H1 (cell line): ENCODE measurements at regions not wholly inside any gene's neighbourhood (a gene's known extent, or its start where the extent isn't known, plus 50 kb on each side); places are given as distances from the start of the nearest gene placed in this dataset.

Source experiments
- CTCF ChIA-PET: fragments of 300-600 bp; sonication (Branson Sonifier 250); formaldehyde crosslinking; loops from one replicate; lab custom pipeline; 2021; ENCODE audit not compliant: partially characterized antibody; lab: Charles Lee
- POLR2A ChIA-PET: fragments of 300-600 bp; sonication (Branson Sonifier 250); formaldehyde crosslinking; loops from one replicate; lab custom pipeline; 2021; ENCODE audit warnings: inconsistent platforms; ENCODE audit not compliant: partially characterized antibody; lab: Charles Lee
- DNase-seq, 2 experiments: peaks; one replicate each; pipeline versions ENCODE4 v3.0.0 to v3.0.0-alpha.2; 2010 to 2022; ENCODE audit warnings: low spot score in 2 of 2, low read depth in 1 of 2, mixed read lengths in 1 of 2
- FAIRE-seq: peaks from 2 replicates; lab custom pipeline; 2011; peaks lifted over from hg19 to GRCh38; lab: Jason Lieb, UNC
- H2AFZ ChIP-seq: 2 replicates; pipeline ENCODE4 v1.8.1; 2012; ENCODE audit warnings: low read length, inconsistent platforms
- H2AK5ac ChIP-seq: 2 replicates; pipeline ENCODE4 v1.6.1; 2013; ENCODE audit warnings: low read depth, low read length
- H2BK120ac ChIP-seq: replicated peaks from 2 replicates; pipeline ENCODE3; 2013; ENCODE audit warnings: low read depth, low read length, inconsistent platforms
- H2BK12ac ChIP-seq: 2 replicates; pipeline ENCODE4 v1.6.1; 2013; ENCODE audit warnings: low read depth, low read length
- H2BK15ac ChIP-seq: 2 replicates; pipeline ENCODE4 v1.6.1; 2013; ENCODE audit warnings: low read length
- H2BK20ac ChIP-seq: 2 replicates; pipeline ENCODE4 v1.6.1; 2013; ENCODE audit warnings: low read length
- H2BK5ac ChIP-seq: 2 replicates; pipeline ENCODE4 v1.6.1; 2013; ENCODE audit warnings: low read depth, low read length
- H3K14ac ChIP-seq: 2 replicates; pipeline ENCODE4 v1.6.1; 2013; ENCODE audit warnings: inconsistent platforms; ENCODE audit not compliant: insufficient read length
- H3K18ac ChIP-seq: 2 replicates; pipeline ENCODE4 v1.6.1; 2013; ENCODE audit warnings: low read length; ENCODE audit errors: extremely low read depth
- H3K23ac ChIP-seq: 2 replicates; pipeline ENCODE4 v1.6.1; 2013; ENCODE audit warnings: inconsistent platforms; ENCODE audit not compliant: insufficient read length
- H3K23me2 ChIP-seq: 2 replicates; pipeline ENCODE4 v1.6.1; 2013; ENCODE audit warnings: low read depth, low read length
- H3K27ac ChIP-seq: 2 replicates; pipeline ENCODE4 v1.6.1; 2011; ENCODE audit warnings: low read depth, low read length, inconsistent platforms
- H3K27me3 ChIP-seq, 4 experiments: replicated peaks in 1 of 4; 1 replicate in 1 of 4; 2 replicates in 3 of 4; pipeline versions ENCODE4 v1.6.1 to v1.8.1; 2011 to 2013; ENCODE audit warnings: low read length in 3 of 4, mild to moderate bottlenecking in 3 of 4, inconsistent platforms in 2 of 4, mixed read lengths in 2 of 4, moderate library complexity in 1 of 4; ENCODE audit not compliant: control insufficient read depth in 3 of 4, insufficient read depth in 3 of 4; ENCODE audit errors: extremely low read depth in 1 of 4
- H3K36me3 ChIP-seq, 4 experiments: 2 replicates each; pipeline versions ENCODE4 v1.6.1 to v1.8.1; 2011 to 2013; ENCODE audit warnings: mild to moderate bottlenecking in 4 of 4, low read length in 3 of 4, moderate library complexity in 2 of 4, control low read depth in 1 of 4, inconsistent platforms in 1 of 4; ENCODE audit not compliant: insufficient read depth in 4 of 4, control insufficient read depth in 2 of 4
- H3K4ac ChIP-seq: replicated peaks from 2 replicates; pipeline ENCODE3; 2013; ENCODE audit warnings: low read length, low read depth, mixed read lengths, inconsistent platforms; ENCODE audit not compliant: insufficient read length
- H3K4me1 ChIP-seq, 4 experiments: replicated peaks in 1 of 4; 1 replicate in 1 of 4; 2 replicates in 3 of 4; pipeline versions ENCODE4 v1.6.1 to v1.8.1; 2011 to 2013; ENCODE audit warnings: low read length in 3 of 4, inconsistent platforms in 2 of 4, mixed read lengths in 1 of 4; ENCODE audit not compliant: insufficient read depth in 4 of 4, control insufficient read depth in 3 of 4
- H3K4me2 ChIP-seq, 2 experiments: 2 replicates each; pipeline versions ENCODE4 v1.6.1 to v1.8.1; 2011 to 2013; ENCODE audit warnings: low read depth in 2 of 2, low read length in 2 of 2, control low read depth in 1 of 2, inconsistent platforms in 1 of 2, mild to moderate bottlenecking in 1 of 2; ENCODE audit not compliant: insufficient read depth in 1 of 2
- H3K4me3 ChIP-seq, 4 experiments: fragments of 200-600, 300-600 bp in 1 of 4; sonication (generic), shearing (Covaris generic), sonication (Bioruptor Twin) in 1 of 4; 2 replicates each; pipeline versions ENCODE4 v1.5.1 to v1.8.1; 2011 to 2016; ENCODE audit warnings: low read length in 4 of 4, low read depth in 3 of 4, control low read depth in 2 of 4, inconsistent platforms in 2 of 4, mild to moderate bottlenecking in 2 of 4, mixed read lengths in 1 of 4, moderate library complexity in 1 of 4; ENCODE audit not compliant: insufficient read depth in 2 of 4; ENCODE audit errors: extremely low read depth in 1 of 4
- H3K56ac ChIP-seq: replicated peaks from 2 replicates; pipeline ENCODE3; 2013; ENCODE audit warnings: low read depth, mild to moderate bottlenecking, mixed read lengths, low read length, inconsistent platforms; ENCODE audit not compliant: insufficient read length
- H3K79me1 ChIP-seq: 2 replicates; pipeline ENCODE4 v1.6.1; 2013; ENCODE audit warnings: low read depth, low read length, control low read depth
- H3K79me2 ChIP-seq, 2 experiments: 2 replicates each; pipeline versions ENCODE4 v1.6.1 to v1.8.1; 2012 to 2013; ENCODE audit warnings: low read length in 2 of 2, mild to moderate bottlenecking in 2 of 2, inconsistent platforms in 1 of 2; ENCODE audit not compliant: insufficient read depth in 2 of 2, control insufficient read depth in 1 of 2
- H3K9ac ChIP-seq, 4 experiments: replicated peaks in 1 of 4; 1 replicate in 1 of 4; 2 replicates in 3 of 4; pipeline versions ENCODE4 v1.6.1 to v1.8.1; 2011 to 2013; ENCODE audit warnings: low read depth in 3 of 4, low read length in 3 of 4, control low read depth in 2 of 4, mild to moderate bottlenecking in 2 of 4, moderate library complexity in 2 of 4, inconsistent platforms in 1 of 4; ENCODE audit errors: extremely low read depth in 1 of 4
- H3K9me3 ChIP-seq, 2 experiments: 2 replicates each; pipeline versions ENCODE4 v1.6.1 to v1.8.1; 2012 to 2013; ENCODE audit warnings: mild to moderate bottlenecking in 2 of 2, moderate library complexity in 2 of 2, control low read depth in 1 of 2, inconsistent platforms in 1 of 2, low read depth in 1 of 2, low read length in 1 of 2, mixed read lengths in 1 of 2; ENCODE audit not compliant: insufficient read depth in 2 of 2
- H4K20me1 ChIP-seq, 2 experiments: replicated peaks in 1 of 2; 2 replicates each; pipeline versions ENCODE3 to v1.8.1; 2011 to 2013; ENCODE audit warnings: inconsistent platforms in 2 of 2, low read length in 2 of 2, mild to moderate bottlenecking in 1 of 2; ENCODE audit not compliant: insufficient read depth in 2 of 2, control insufficient read depth in 1 of 2
- H4K5ac ChIP-seq: 2 replicates; pipeline ENCODE4 v1.6.1; 2013; ENCODE audit warnings: low read length, low read depth, mixed read lengths, inconsistent platforms; ENCODE audit not compliant: insufficient read length
- H4K8ac ChIP-seq: 2 replicates; pipeline ENCODE4 v1.8.0; 2013; ENCODE audit warnings: mild to moderate bottlenecking, moderate library complexity, low read length, inconsistent platforms; ENCODE audit not compliant: insufficient read depth; ENCODE audit errors: extremely low read depth
- H4K91ac ChIP-seq: replicated peaks from 2 replicates; pipeline ENCODE3; 2013; ENCODE audit warnings: low read length, mixed read lengths, inconsistent platforms; ENCODE audit not compliant: insufficient read length
- ASH2L ChIP-seq: fragments of 200-600, 300-600 bp; sonication (generic); IDR thresholded peaks from one replicate; pipeline ENCODE4 v1.7.1; 2017; ENCODE audit warnings: low read length
- BACH1 ChIP-seq: IDR thresholded peaks from 2 replicates; pipeline ENCODE4 v1.6.1; 2012; ENCODE audit warnings: low read length, improper control_type of control experiment
- BCL11A ChIP-seq, 2 experiments: IDR thresholded peaks; one replicate each; pipeline ENCODE4 v1.6.1; 2011; ENCODE audit warnings: low read depth in 2 of 2, low read length in 2 of 2, mild to moderate bottlenecking in 2 of 2
- CEBPB ChIP-seq: IDR thresholded peaks from 2 replicates; pipeline ENCODE4 v1.6.1; 2012; ENCODE audit warnings: low read depth, low read length
- CHD1 ChIP-seq: IDR thresholded peaks from 2 replicates; pipeline ENCODE4 v1.6.1; 2012; ENCODE audit warnings: low read depth, low read length, improper control_type of control experiment
- NRF1 ChIP-seq: IDR thresholded peaks from 2 replicates; pipeline ENCODE4 v1.6.1; 2011; ENCODE audit warnings: mild to moderate bottlenecking, low read depth, low read length, improper control_type of control experiment
- PHF8 ChIP-seq: fragments of 200-600 bp; sonication (generic); conservative IDR thresholded peaks from 2 replicates; pipeline ENCODE4 v1.7.1; 2012; ENCODE audit warnings: low read depth, mild to moderate bottlenecking, inconsistent platforms, low read length, moderate library complexity
- SAP30 ChIP-seq: fragments of 300-600 bp; sonication (generic); IDR thresholded peaks from 2 replicates; pipeline ENCODE4 v1.7.1; 2012; ENCODE audit warnings: low read length, moderate library complexity, mild to moderate bottlenecking, inconsistent platforms; ENCODE audit not compliant: insufficient read depth, insufficient replicate concordance
- WGBS, 2 experiments: shearing (Covaris generic) in 1 of 2; methylation state at CpG; one replicate each; pipeline versions ENCODE4 v1.1.6 to v1.1.7; 2013 to 2015; ENCODE audit warnings: low lambda C conversion rate in 2 of 2, mixed read lengths in 2 of 2, inconsistent platforms in 1 of 2, low coverage in 1 of 2, missing lambda C conversion rate in 1 of 2; ENCODE audit not compliant: insufficient replicate concordance in 2 of 2, insufficient coverage in 1 of 2, insufficient read length in 1 of 2; ENCODE audit errors: extremely low coverage in 1 of 2, missing lambda C conversion rate in 1 of 2; 5-methylcytosine and 5-hydroxymethylcytosine counted together
- TF ChIP-seq, protein P1 (sequence below): IDR thresholded peaks from 2 replicates; pipeline ENCODE4 v1.6.1; 2012; ENCODE audit warnings: low read length, inconsistent platforms

DNA sequence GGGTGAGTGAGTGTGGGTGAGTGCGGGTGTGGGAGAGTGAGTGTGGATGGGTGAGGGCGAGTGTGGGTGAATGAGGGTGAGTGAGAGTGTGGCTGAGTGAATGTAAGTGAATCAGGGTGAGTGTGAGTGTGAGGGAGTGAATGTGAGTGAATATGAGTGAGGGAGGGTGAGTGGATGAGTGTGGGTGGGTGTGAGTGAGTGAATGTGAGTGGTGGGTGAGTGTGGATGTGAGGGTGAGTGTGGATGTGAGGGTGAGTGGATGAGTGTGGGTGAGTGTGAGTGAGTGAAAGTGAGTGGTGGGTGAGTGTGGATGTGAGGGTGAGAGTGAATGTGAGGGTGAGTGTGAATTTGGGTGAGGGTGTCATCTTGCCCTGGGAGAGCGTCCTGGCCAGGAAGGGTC is 67.5 kb downstream of the TRIML1 start:
- H2BK5ac ChIP-seq: no peak overlapping the region
- peak overlapping the region; percentile 93; the same call in 1 of the 2 replicates for H2BK15ac ChIP-seq
- no peaks in the 10 kb centered on the region for H3K27me3 ChIP-seq
- DNase-seq (no peak), FAIRE-seq (no peak)
- H2AFZ ChIP-seq: no peak overlapping the region
- no peak overlapping the region for H4K8ac ChIP-seq
- TF ChIP-seq ASH2L: peak; percentile 97
- TF ChIP-seq CHD1: no peak
- no peak for TF ChIP-seq SAP30
- TF ChIP-seq CEBPB: no peak
- TF ChIP-seq, protein P1, sequence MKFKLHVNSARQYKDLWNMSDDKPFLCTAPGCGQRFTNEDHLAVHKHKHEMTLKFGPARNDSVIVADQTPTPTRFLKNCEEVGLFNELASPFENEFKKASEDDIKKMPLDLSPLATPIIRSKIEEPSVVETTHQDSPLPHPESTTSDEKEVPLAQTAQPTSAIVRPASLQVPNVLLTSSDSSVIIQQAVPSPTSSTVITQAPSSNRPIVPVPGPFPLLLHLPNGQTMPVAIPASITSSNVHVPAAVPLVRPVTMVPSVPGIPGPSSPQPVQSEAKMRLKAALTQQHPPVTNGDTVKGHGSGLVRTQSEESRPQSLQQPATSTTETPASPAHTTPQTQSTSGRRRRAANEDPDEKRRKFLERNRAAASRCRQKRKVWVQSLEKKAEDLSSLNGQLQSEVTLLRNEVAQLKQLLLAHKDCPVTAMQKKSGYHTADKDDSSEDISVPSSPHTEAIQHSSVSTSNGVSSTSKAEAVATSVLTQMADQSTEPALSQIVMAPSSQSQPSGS: no peak
- no peak for TF ChIP-seq BACH1
- no peak for TF ChIP-seq NRF1
- TF ChIP-seq BCL11A (IDR thresholded peaks at IDR 0.05; ENCODE audit: low read depth in 2 of 2, low read length in 2 of 2): no peak
- no peak for TF ChIP-seq PHF8
- 90 to 100% methylated on average over 1 to 3 of the region's 3 CpGs for WGBS, 2 experiments
- H3K79me1 ChIP-seq: no peaks in the 10 kb centered on the region
- peaks cover 4% of the 10 kb centered on the region; the same call in 1 of the 2 replicates for H3K23me2 ChIP-seq
- H3K4me2 ChIP-seq: no peak overlapping the region
- H3K56ac ChIP-seq: peak overlapping the region; percentile 1
- no peak overlapping the region for H3K4me3 ChIP-seq
- no peak overlapping the region for H3K27ac ChIP-seq
- H3K14ac ChIP-seq: no peak overlapping the region
- H4K5ac ChIP-seq: no peak overlapping the region
- H2AK5ac ChIP-seq: 0 out of 2 replicates have a peak overlapping the region, but pooled peaks have one; percentile 69
- H3K79me2 ChIP-seq: no peaks in the 10 kb centered on the region
- no peak overlapping the region for H3K9ac ChIP-seq
- POLR2A ChIA-PET: no interaction called here
- no peak overlapping the region for H2BK120ac ChIP-seq
- H3K18ac ChIP-seq: no peak overlapping the region
- H3K23ac ChIP-seq: no peak overlapping the region
- no peaks in the 10 kb centered on the region for H3K36me3 ChIP-seq
- H4K20me1 ChIP-seq: no peaks in the 10 kb centered on the region
- no peaks in the 10 kb centered on the region for H3K4me1 ChIP-seq
- peak overlapping the region; percentile 74 for H4K91ac ChIP-seq
- CTCF ChIA-PET: no interaction called here
- H2BK12ac ChIP-seq: no peak overlapping the region
- no peak overlapping the region; the same call in 1 of the 2 replicates for H2BK20ac ChIP-seq
- H3K4ac ChIP-seq: peak overlapping the region; percentile 85
- H3K9me3 ChIP-seq: no peaks in the 10 kb centered on the region
